GM21447 (cell line): ENCODE measurements at regions not wholly inside any gene's neighbourhood (a gene's known extent, or its start where the extent isn't known, plus 50 kb on each side); places are given as distances from the start of the nearest gene placed in this dataset.

Experiments used
- ATAC-seq: cut with Tn5 transposase; IDR thresholded peaks from one replicate; pipeline ENCODE4 v1.9.1; 2021; ENCODE audit not compliant: unreplicated experiment

GRCh38 chr3:70899816-70900215, 587.4 kb upstream of the MDFIC2 start:
- ATAC-seq: no peak

DNA sequence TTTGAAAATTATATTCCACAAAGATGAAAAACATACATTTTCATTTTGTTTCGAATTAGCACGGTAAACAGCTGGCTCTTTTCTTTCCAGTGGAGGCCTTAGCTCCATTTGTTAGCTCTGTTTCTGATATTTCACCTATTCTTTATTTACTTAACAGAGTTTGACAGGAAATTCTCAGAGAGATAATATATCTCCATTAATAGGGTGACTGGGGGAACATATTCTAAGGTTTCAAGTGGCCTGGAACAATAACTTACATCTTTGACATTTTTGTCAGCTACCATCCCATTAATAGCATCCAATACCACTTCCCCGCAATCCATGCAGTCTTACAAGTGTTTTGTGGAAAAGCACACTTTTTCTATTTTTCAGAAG, 577.6 kb upstream of the MDFIC2 start:
- no peak for ATAC-seq

- no peak for ATAC-seq
Observed at GRCh38 chr3:70889162-70890019, 577.0 kb upstream of the MDFIC2 start.

DNA sequence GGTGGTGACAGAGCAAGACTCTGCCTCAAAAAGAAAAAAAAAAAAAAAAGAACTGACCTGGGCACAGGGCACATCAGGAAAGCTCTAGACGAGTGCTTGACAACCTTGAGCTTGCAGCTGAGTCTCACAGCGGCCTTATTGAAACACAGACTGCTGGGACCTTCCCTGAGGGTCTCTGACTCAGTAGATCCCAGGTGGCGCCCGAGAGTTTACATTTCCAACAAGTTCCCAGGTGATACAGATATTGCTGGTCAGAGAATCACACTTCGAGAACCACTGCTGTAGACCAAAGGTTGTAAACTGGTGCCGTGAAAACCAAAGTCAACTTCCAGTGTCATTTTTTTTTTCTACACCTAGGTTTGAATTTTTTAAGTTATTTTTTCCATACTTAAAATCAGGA, 573.2 kb upstream of the MDFIC2 start:
- no peak for ATAC-seq

DNA sequence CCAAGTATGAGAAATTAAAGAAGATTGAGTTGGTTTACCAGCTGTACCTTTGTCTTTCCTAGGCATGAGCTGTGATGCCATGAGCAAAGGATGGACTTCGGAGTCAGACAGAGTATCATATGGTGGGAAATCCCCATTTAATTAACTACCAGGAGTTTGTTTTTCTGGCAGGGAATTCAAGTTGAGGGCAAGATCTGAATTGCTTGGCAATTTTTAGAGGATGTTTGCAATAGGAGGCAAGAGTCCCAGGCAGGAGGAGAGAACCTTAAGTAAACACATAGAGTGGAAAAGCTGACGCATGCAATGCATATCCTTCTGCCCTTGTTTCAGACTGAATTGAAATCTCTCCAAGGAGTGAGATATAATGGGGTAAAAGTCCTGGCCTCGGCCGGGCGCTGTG, 569.7 kb upstream of the MDFIC2 start:
- ATAC-seq: no peak

DNA sequence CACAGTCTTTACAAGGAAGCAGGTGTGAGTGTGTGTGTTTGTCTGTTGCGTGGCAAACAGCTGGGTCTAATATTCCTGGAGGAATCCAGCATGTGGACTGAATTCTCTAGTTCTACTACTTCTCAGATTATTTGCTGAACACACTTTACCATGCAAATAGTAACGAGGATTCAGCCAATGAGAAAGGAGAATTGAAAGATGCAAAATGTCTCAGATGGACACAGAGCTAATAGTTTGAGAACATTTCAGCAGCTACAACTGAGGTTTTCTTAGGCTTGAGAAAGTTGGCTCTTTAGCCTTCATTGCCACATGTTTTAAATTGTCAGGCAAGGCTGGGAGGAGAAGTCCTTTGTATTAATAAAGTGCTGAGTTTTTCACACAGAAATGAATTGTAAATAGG, 568.0 kb upstream of the MDFIC2 start:
- no peak for ATAC-seq

GRCh38 chr3:70876154-70876553, 563.7 kb upstream of the MDFIC2 start:
- no peak for ATAC-seq

DNA sequence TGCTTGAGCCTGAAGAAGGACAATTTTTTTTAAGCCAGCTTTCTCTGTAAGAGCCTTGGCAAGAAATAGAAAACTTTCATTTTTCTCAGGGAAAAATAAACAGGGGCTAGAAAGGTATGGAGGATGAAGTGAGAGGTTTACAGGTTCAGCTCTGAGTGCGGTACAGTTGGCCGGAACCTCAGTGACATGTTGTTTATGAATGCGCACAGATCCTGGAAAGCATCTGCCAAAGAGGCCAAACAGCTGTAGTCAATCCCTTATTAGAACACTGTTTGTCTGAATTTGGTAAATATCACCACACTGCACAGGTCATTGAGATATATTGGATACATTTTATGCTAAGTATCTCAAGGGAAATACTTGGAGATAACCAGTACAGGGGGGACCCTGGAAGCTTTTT, 561.8 kb upstream of the MDFIC2 start:
- no peak for ATAC-seq

- ATAC-seq: no peak
Observed at GRCh38 chr3:70873686-70874085, 561.2 kb upstream of the MDFIC2 start.

DNA sequence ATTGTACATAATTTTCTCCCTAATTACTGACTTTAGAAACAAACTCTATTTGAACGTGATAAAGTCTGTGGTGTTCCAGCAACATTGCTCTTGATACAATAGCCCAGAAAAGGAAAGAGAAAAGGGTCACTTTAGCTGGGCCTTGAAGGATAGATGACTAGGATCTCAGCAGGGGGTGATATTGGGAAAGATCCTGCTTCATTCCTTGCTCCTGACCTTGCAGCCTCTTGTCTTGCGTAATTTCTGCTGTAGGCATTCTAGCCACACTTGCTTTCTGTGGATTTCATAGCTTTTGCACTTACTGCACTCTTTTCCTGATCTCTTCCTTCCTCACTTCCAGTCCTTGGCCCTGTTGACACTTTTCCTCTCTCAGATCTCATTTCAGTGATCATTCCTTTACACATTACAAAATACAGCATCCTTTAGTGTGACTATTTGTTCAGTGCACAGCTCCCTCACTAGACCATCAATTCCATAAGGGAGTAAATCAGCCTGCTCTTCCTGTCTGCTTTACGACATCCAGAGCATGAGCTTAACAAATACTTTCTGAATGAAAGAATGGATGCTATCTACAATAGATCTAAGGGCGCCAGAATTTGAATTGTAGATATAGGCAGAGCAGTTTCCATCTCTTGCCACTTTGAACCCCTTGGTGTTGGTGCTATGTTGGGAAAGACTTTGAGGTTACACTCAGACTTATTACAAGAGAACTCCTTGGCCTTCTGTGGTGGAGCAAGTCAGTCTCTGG, 559.6 kb upstream of the MDFIC2 start:
- ATAC-seq: no peak

DNA sequence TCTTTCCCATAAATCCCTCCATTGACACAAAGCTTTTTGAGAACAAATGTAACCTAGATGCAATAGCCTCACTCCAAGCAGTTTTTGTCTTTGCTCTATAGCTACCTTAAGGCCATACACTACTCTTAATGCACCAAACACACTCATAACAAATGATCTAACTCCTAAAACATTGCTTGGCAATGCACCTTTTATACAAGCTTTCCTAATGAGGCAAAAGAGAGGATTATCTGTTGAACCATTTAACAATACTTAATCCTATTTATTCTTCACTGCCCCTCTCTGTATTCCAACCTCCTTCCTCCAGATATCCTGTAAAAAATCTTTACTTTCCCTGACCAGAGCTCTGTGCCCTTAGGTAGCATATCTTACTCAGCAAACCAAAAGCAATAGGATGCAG, 558.1 kb upstream of the MDFIC2 start:
- no peak for ATAC-seq

DNA sequence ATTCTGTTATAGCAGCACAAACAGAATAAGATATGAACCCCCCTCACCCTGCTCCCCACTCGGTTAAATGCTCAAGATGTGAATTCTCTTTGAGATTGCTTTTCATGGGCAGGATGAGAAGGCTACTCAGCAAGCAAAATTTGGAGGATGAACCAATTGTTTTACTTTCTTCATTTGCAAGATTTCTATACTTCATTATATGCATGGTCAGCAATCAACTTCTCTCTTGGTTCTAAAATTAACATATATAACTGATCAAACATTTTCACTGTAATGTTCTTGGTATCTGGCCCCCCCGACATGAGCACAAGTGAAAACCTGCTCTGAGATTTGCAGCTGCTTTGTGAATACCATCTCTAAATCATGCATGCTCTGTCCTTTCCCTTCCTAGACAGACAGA, 556.1 kb upstream of the MDFIC2 start:
- no peak for ATAC-seq

- no peak for ATAC-seq
Observed at GRCh38 chr3:70863049-70863448, 550.6 kb upstream of the MDFIC2 start.

DNA sequence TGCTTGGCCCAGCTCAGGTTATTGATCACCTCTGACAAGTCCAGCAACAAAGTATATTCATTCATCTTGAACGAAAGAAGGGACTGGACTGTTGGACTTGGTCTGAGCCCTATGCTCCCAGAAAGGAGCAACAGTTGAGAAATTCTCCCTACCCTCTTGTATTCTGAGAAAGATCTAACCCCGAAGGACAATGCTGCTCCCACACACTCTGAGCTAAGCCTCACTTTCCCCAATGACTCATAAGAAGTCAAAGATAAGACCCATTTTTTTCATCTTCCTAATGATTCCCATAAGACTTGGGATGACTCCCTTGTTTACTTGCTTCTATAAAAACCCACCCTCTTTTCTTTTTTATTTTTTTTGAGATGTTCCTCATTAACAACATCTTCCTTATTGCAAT, 549.4 kb upstream of the MDFIC2 start:
- ATAC-seq: no peak

GRCh38 chr3:70861234-70861633, 548.8 kb upstream of the MDFIC2 start:
- ATAC-seq: no peak

DNA sequence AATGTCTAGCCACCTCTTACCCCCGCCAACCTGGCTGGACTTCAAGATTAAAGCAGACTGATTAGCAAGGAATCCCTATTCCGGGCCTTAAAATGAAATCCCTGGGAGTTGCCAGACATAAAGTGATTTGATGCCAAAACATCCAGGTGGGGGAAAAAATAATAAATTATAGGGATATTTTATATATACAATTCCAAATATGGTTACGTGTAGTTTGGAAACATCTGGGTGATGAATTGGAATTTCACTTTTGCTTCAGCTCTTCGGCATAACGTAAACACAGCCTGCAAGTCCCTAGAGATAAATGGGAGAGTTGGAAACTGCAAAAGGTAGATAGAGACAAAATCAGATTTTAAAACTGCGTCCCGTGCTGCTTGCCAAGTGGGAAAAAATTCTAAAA, 545.5 kb upstream of the MDFIC2 start:
- no peak for ATAC-seq

DNA sequence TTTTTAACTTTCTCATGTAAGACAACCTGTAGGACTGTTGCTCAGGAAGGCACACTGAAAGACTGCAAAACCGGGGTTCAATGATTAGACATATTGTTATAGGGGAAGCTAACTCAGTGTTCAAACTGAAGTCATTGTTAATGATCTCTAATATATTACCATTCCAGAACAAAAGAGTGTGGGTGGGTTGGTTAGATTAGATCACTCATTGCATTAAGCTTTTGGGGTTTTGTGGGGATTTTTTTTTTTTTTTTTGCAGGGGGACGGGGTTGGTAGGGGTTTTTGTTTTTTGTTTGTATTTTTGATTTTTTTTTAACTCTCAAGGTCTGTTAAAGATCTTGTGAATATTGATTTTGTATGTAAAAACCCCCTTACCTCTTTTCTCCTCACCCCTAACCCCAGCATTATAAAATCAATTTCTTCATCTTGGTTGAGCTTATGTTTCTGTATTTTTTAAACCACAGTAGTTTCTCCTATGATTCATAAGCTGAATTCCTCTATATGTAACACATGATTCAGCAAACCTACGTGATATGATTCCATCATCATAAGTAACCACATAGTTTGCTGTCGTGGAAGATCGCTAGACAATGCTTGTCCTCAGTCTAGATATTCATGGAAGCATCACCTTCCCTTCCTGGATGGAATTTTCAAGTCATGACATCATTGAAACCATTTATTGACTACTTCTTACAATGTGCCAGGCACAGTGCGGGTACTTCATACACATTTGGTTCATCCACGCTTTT, 544.1 kb upstream of the MDFIC2 start:
- no peak for ATAC-seq

- ATAC-seq: no peak
Observed at GRCh38 chr3:70855149-70855548, 542.7 kb upstream of the MDFIC2 start.

DNA sequence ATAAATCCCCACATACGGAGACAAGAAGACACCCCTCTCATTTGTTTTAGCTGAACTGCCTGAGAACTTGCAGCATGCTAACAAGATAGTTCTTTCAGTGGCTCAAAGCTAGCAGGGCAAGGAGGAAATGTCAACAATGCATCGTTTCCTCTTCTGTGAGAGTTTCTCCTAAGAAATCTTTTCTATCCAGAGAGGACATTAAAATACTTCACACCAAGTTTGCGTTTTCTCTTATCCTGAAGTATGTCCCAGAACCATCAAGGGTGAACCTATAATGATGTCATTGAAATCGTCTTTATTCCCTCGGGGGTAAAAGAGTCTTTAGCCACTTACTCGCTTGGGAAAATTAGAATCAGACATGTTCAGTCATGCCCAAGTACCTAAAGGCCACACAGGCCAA, 541.7 kb upstream of the MDFIC2 start:
- no peak for ATAC-seq

DNA sequence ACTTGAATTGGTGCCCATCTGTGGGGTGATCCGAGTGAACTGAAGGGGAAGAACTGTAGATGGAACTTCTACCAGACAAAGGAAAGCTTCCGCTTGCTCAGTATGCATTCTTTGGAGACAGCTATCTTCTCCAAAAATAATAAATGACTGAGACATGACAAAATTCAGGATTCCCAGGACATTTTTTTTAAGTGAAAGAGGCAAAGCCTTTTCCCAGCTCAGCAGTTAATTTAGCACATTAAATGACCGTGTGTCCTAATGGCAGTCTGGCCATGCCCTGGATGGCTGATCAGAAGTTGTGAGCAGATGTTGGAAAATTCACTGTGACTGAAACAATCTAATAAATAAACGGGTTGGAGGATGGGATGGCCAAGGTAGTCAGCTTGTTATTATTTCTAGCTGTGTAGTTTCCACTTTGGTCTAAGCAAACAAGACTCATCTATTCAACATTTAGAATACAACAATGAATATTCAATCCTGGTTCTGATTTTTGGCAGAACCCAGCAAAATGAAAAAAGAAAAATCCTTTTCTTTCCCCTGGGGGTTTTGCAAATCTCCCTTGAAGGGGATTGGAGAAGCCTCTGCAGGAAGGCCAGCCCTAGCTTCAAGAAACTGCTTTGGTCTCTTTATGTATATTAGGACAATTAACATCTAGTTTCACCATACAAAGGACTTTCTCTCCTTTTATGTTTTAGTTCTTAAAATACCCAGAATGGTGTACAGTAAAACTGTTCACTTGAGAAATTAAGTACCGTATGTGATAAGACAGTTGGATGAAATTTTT, 540.9 kb upstream of the MDFIC2 start:
- ATAC-seq: no peak
